ENCODE measurements at regions not wholly inside any gene's neighbourhood (a gene's known extent, or its start where the extent isn't known, plus 50 kb on each side); places are given as distances from the start of the nearest gene placed in this dataset.

GRCh38 chr14:42804141-42804540, 1197.5 kb downstream of the LRFN5 start:
- no peak for TF ChIP-seq EZH2phosphoT487 (IDR thresholded peaks at IDR 0.05; ENCODE audit: borderline replicate concordance, low read length)
- TF ChIP-seq CTCF (IDR thresholded peaks at IDR 0.05; ENCODE audit: low read depth, low read length, poor library complexity, severe bottlenecking), result no peak
- Histone ChIP-seq H3K4me2 (ENCODE audit: low read length) (no peak overlapping the region), H3F3A (ENCODE audit: control insufficient read depth, insufficient read depth) (no peaks in the 10 kb centered on the region), H3K36me3 (ENCODE audit: control insufficient read depth, low read length) (no peaks in the 10 kb centered on the region), H3K4me3 (ENCODE audit: low read length) (no peak overlapping the region), H3K79me2 (ENCODE audit: control insufficient read depth, low read length) (no peaks in the 10 kb centered on the region), H4K20me1 (ENCODE audit: control insufficient read depth, insufficient read depth, low read depth, low read length) (no peaks in the 10 kb centered on the region), H3K27ac (ENCODE audit: low read depth, low read length) (no peak overlapping the region), H3K27me3 (ENCODE audit: control insufficient read depth, low read length) (no peaks in the 10 kb centered on the region), H3K9me3 (ENCODE audit: control insufficient read depth, insufficient read depth, low read length) (no peaks in the 10 kb centered on the region), H3K9me2 (replicated peaks; ENCODE audit: control insufficient read depth, low read length) (no peaks in the 10 kb centered on the region), H3K4me1 (ENCODE audit: control insufficient read depth, low read length) (no peaks in the 10 kb centered on the region)

- Histone ChIP-seq H4K20me1 (ENCODE audit: control insufficient read depth, insufficient read depth, low read depth, low read length) (no peaks in the 10 kb centered on the region), H3K79me2 (ENCODE audit: control insufficient read depth, low read length) (no peaks in the 10 kb centered on the region), H3K4me2 (ENCODE audit: low read length) (no peak overlapping the region), H3K27ac (ENCODE audit: low read depth, low read length) (no peak overlapping the region), H3K4me3 (ENCODE audit: low read length) (no peak overlapping the region), H3K4me1 (ENCODE audit: control insufficient read depth, low read length) (no peaks in the 10 kb centered on the region), H3K9me3 (ENCODE audit: control insufficient read depth, insufficient read depth, low read length) (no peaks in the 10 kb centered on the region), H3F3A (ENCODE audit: control insufficient read depth, insufficient read depth) (no peaks in the 10 kb centered on the region), H3K9me2 (replicated peaks; ENCODE audit: control insufficient read depth, low read length) (no peaks in the 10 kb centered on the region), H3K36me3 (ENCODE audit: control insufficient read depth, low read length) (no peaks in the 10 kb centered on the region), H3K27me3 (ENCODE audit: control insufficient read depth, low read length) (no peaks in the 10 kb centered on the region)
- no peak for TF ChIP-seq CTCF (IDR thresholded peaks at IDR 0.05; ENCODE audit: low read depth, low read length, poor library complexity, severe bottlenecking)
- no peak for TF ChIP-seq EZH2phosphoT487 (IDR thresholded peaks at IDR 0.05; ENCODE audit: borderline replicate concordance, low read length)
These were observed 1195.7 kb downstream of the LRFN5 start for GRCh38 chr14:42802346-42802745.

GRCh38 chr14:42792166-42792565, 1185.5 kb downstream of the LRFN5 start:
- Histone ChIP-seq H3K27me3 (ENCODE audit: control insufficient read depth, low read length) (no peaks in the 10 kb centered on the region), H3K9me2 (replicated peaks; ENCODE audit: control insufficient read depth, low read length) (no peaks in the 10 kb centered on the region), H3K36me3 (ENCODE audit: control insufficient read depth, low read length) (no peaks in the 10 kb centered on the region), H3K9me3 (ENCODE audit: control insufficient read depth, insufficient read depth, low read length) (no peaks in the 10 kb centered on the region), H3K79me2 (ENCODE audit: control insufficient read depth, low read length) (no peaks in the 10 kb centered on the region), H3K4me1 (ENCODE audit: control insufficient read depth, low read length) (no peaks in the 10 kb centered on the region), H3F3A (ENCODE audit: control insufficient read depth, insufficient read depth) (no peaks in the 10 kb centered on the region), H4K20me1 (ENCODE audit: control insufficient read depth, insufficient read depth, low read depth, low read length) (no peaks in the 10 kb centered on the region), H3K27ac (ENCODE audit: low read depth, low read length) (no peak overlapping the region), H3K4me3 (ENCODE audit: low read length) (no peak overlapping the region), H3K4me2 (ENCODE audit: low read length) (no peak overlapping the region)
- TF ChIP-seq CTCF (IDR thresholded peaks at IDR 0.05; ENCODE audit: low read depth, low read length, poor library complexity, severe bottlenecking), result no peak
- no peak for TF ChIP-seq EZH2phosphoT487 (IDR thresholded peaks at IDR 0.05; ENCODE audit: borderline replicate concordance, low read length)

- no peaks in the 10 kb centered on the region for H3K4me1 ChIP-seq (ENCODE audit: control insufficient read depth, low read length)
- H3K4me3 ChIP-seq (ENCODE audit: low read length), result no peak overlapping the region
- no peaks in the 10 kb centered on the region for H3K79me2 ChIP-seq (ENCODE audit: control insufficient read depth, low read length)
- H3K9me2 ChIP-seq (replicated peaks; ENCODE audit: control insufficient read depth, low read length), result no peaks in the 10 kb centered on the region
- H3K9me3 ChIP-seq (ENCODE audit: control insufficient read depth, insufficient read depth, low read length), result no peaks in the 10 kb centered on the region; the same call in 1 of the 2 replicates
- H4K20me1 ChIP-seq (ENCODE audit: control insufficient read depth, insufficient read depth, low read depth, low read length), result no peaks in the 10 kb centered on the region
- H3K4me2 ChIP-seq (ENCODE audit: low read length), result no peak overlapping the region
- no peak overlapping the region for H3K27ac ChIP-seq (ENCODE audit: low read depth, low read length)
- no peaks in the 10 kb centered on the region for H3F3A ChIP-seq (ENCODE audit: control insufficient read depth, insufficient read depth)
- no peak for TF ChIP-seq EZH2phosphoT487 (IDR thresholded peaks at IDR 0.05; ENCODE audit: borderline replicate concordance, low read length)
- TF ChIP-seq CTCF (IDR thresholded peaks at IDR 0.05; ENCODE audit: low read depth, low read length, poor library complexity, severe bottlenecking), result no peak
- no peaks in the 10 kb centered on the region for H3K27me3 ChIP-seq (ENCODE audit: control insufficient read depth, low read length)
- no peaks in the 10 kb centered on the region for H3K36me3 ChIP-seq (ENCODE audit: control insufficient read depth, low read length)
These were observed 1176.1 kb downstream of the LRFN5 start for GRCh38 chr14:42782754-42783153.
